Neural progenitor cell (in vitro differentiated cells): ENCODE measurements at regions not wholly inside any gene's neighbourhood (a gene's known extent, or its start where the extent isn't known, plus 50 kb on each side); places are given as distances from the start of the nearest gene placed in this dataset.

Source experiments
- DNase-seq: peaks from one replicate; pipeline ENCODE4 v3.0.0-alpha.2; 2016; ENCODE audit warnings: low spot score
- H2AFZ ChIP-seq: fragments of 200-600 bp; sonication (generic); replicated peaks from 2 replicates; pipeline ENCODE4 v1.6.1; 2016; ENCODE audit warnings: antibody characterized with exemption
- H3F3A ChIP-seq: fragments of 200-600 bp; sonication (generic); 2 replicates; pipeline ENCODE4 v1.6.1; 2016; ENCODE audit warnings: antibody characterized with exemption, low read depth
- H3K27ac ChIP-seq: fragments of 200-600 bp; sonication (generic); 2 replicates; pipeline ENCODE4 v1.5.1; 2016; ENCODE audit warnings: mild to moderate bottlenecking
- H3K27me3 ChIP-seq: fragments of 200-600 bp; sonication (generic); 2 replicates; pipeline ENCODE4 v1.6.1; 2016; ENCODE audit warnings: mild to moderate bottlenecking, moderate library complexity
- H3K36me3 ChIP-seq: fragments of 200-600 bp; sonication (generic); 2 replicates; pipeline ENCODE4 v1.5.1; 2016
- H3K4me1 ChIP-seq: fragments of 200-600 bp; sonication (generic); 2 replicates; pipeline ENCODE4 v1.6.1; 2016; ENCODE audit warnings: mixed run types
- H3K4me2 ChIP-seq: fragments of 200-600 bp; sonication (generic); 2 replicates; pipeline ENCODE4 v1.6.1; 2016
- H3K4me3 ChIP-seq: fragments of 200-600 bp; sonication (generic); 2 replicates; pipeline ENCODE4 v1.5.1; 2016
- H3K79me2 ChIP-seq: fragments of 200-600 bp; sonication (generic); 2 replicates; pipeline ENCODE4 v1.6.1; 2016; ENCODE audit warnings: low read depth
- H3K9ac ChIP-seq: fragments of 200-600 bp; sonication (generic); 2 replicates; pipeline ENCODE4 v1.6.1; 2016
- H3K9me3 ChIP-seq: fragments of 200-600 bp; sonication (generic); 2 replicates; pipeline ENCODE4 v1.5.1; 2016; ENCODE audit warnings: low read depth
- H4K20me1 ChIP-seq: fragments of 200-600 bp; sonication (generic); 2 replicates; pipeline ENCODE4 v1.6.1; 2016; ENCODE audit warnings: low read depth
- H3K27ac Mint-ChIP-seq: 3 replicates; pipeline ENCODE4 v1.8.0; 2021; ENCODE audit warnings: mixed read lengths
- H3K27me3 Mint-ChIP-seq: 2 replicates; pipeline ENCODE4 v1.8.0; 2022; ENCODE audit warnings: low read depth, mild to moderate bottlenecking, inconsistent platforms, moderate library complexity, mixed read lengths; ENCODE audit not compliant: insufficient read depth
- H3K36me3 Mint-ChIP-seq: 3 replicates; pipeline ENCODE4 v1.8.0; 2021; ENCODE audit warnings: mixed read lengths
- H3K4me1 Mint-ChIP-seq: 3 replicates; pipeline ENCODE4 v1.8.0; 2021; ENCODE audit warnings: mixed read lengths
- H3K4me3 Mint-ChIP-seq: 3 replicates; pipeline ENCODE4 v1.8.0; 2021; ENCODE audit warnings: mild to moderate bottlenecking, moderate library complexity, mixed read lengths
- H3K9me3 Mint-ChIP-seq: 3 replicates; pipeline ENCODE4 v1.8.0; 2020; ENCODE audit warnings: mixed read lengths
- CTCF ChIP-seq: fragments of 200-600 bp; sonication (generic); IDR thresholded peaks from 2 replicates; pipeline ENCODE4 v1.5.1; 2017; ENCODE audit warnings: antibody characterized with exemption, mild to moderate bottlenecking
- EZH2 ChIP-seq: fragments of 200-600 bp; sonication (generic); IDR thresholded peaks from 2 replicates; pipeline ENCODE4 v1.6.1; 2017; ENCODE audit warnings: antibody characterized with exemption, mild to moderate bottlenecking, moderate library complexity
- EZH2phosphoT487 ChIP-seq: fragments of 200-600 bp; sonication (generic); IDR thresholded peaks from 2 replicates; pipeline ENCODE4 v1.6.1; 2017; ENCODE audit warnings: antibody characterized with exemption

GRCh38 chr13:58318495-58319167 lies 687.1 kb downstream of the PCDH17 start:
- no peak overlapping the region for H3K4me3 ChIP-seq
- no peaks in the 10 kb centered on the region for H3K79me2 ChIP-seq
- H4K20me1 ChIP-seq = no peaks in the 10 kb centered on the region
- no peak overlapping the region for H3K27ac Mint-ChIP-seq
- no peak overlapping the region for H3K4me2 ChIP-seq
- H2AFZ ChIP-seq = no peak overlapping the region
- no peaks in the 10 kb centered on the region for H3K36me3 Mint-ChIP-seq
- H3K27me3 ChIP-seq = no peaks in the 10 kb centered on the region
- no peaks in the 10 kb centered on the region for H3K27me3 Mint-ChIP-seq
- peaks cover 3% of the 10 kb centered on the region for H3K4me1 Mint-ChIP-seq
- H3K9ac ChIP-seq = no peak overlapping the region
- no peaks in the 10 kb centered on the region for H3F3A ChIP-seq
- no peaks in the 10 kb centered on the region for H3K36me3 ChIP-seq
- H3K4me3 Mint-ChIP-seq = no peak overlapping the region
- no peaks in the 10 kb centered on the region for H3K9me3 ChIP-seq
- H3K4me1 ChIP-seq = no peaks in the 10 kb centered on the region
- H3K27ac ChIP-seq = no peak overlapping the region
- H3K9me3 Mint-ChIP-seq = peaks cover 3% of the 10 kb centered on the region
- TF ChIP-seq EZH2 (no peak), EZH2phosphoT487 (no peak), CTCF (no peak)
- DNase-seq = no peak

DNA sequence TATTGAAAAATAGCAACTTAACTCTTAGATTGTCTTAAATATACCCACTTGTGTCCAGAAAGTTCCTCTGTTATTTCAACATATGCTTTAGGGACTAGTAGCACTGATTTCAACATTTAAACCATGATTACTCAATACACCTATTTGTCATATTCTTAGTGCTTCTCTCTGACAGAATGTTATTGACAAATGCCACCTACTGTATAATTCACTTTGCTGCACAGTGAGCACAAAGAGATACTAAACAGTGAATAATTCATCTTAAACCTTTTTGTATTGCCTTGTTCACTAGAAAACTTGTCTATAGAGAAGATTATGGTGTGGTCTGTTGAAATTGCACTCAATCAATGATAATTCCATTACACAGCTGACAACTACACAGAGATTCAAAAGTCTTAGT lies 692.6 kb downstream of the PCDH17 start:
- H3K4me1 Mint-ChIP-seq = peaks cover 5% of the 10 kb centered on the region
- no peak for DNase-seq
- H3K4me3 Mint-ChIP-seq = no peak overlapping the region
- H3K36me3 ChIP-seq = no peaks in the 10 kb centered on the region
- no peaks in the 10 kb centered on the region for H3K9me3 Mint-ChIP-seq
- H2AFZ ChIP-seq = no peak overlapping the region
- TF ChIP-seq EZH2 (no peak), EZH2phosphoT487 (no peak), CTCF (no peak)
- H3K36me3 Mint-ChIP-seq = no peaks in the 10 kb centered on the region
- no peak overlapping the region for H3K27ac ChIP-seq
- no peak overlapping the region for H3K4me2 ChIP-seq
- no peaks in the 10 kb centered on the region for H3K9me3 ChIP-seq
- H3K27me3 ChIP-seq = no peaks in the 10 kb centered on the region
- H3K4me3 ChIP-seq = no peak overlapping the region
- H3F3A ChIP-seq = no peaks in the 10 kb centered on the region
- no peak overlapping the region for H3K9ac ChIP-seq
- no peaks in the 10 kb centered on the region for H4K20me1 ChIP-seq
- no peaks in the 10 kb centered on the region for H3K27me3 Mint-ChIP-seq
- no peaks in the 10 kb centered on the region for H3K4me1 ChIP-seq
- no peak overlapping the region for H3K27ac Mint-ChIP-seq
- H3K79me2 ChIP-seq = no peaks in the 10 kb centered on the region

DNA sequence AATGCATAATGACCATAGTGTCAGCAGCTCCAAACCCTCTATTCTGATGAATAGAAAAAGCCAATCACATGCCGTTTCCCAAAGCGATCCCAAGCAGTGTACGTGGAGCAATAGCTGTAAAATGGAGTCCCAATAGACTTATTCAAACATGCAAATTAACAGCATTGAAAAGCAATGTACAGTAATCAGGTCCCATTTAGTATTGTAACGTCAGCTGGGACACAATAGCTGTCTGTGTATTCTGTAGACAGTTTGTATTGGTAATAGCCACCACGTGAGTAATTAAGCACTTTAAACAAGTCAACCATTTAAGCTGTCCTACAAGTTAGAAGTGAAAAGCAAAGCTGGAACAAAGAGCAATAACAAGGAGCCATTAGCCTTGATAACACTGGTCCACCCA lies 698.2 kb downstream of the PCDH17 start:
- Histone ChIP-seq H3K4me3 (no peak overlapping the region), H3K27ac (no peak overlapping the region)

More for the DNA sequence above, 698.2 kb downstream of the PCDH17 start:
- Histone ChIP-seq H3K9ac (no peak overlapping the region), H3K4me1 (no peaks in the 10 kb centered on the region), H3F3A (no peaks in the 10 kb centered on the region), H4K20me1 (no peaks in the 10 kb centered on the region), H2AFZ (no peak overlapping the region), H3K36me3 (no peaks in the 10 kb centered on the region), H3K27me3 (no peaks in the 10 kb centered on the region), H3K9me3 (no peaks in the 10 kb centered on the region), H3K4me2 (no peak overlapping the region), H3K79me2 (no peaks in the 10 kb centered on the region)
- H3K4me1 Mint-ChIP-seq = peaks cover 2% of the 10 kb centered on the region
- no peaks in the 10 kb centered on the region for H3K36me3 Mint-ChIP-seq
- no peak overlapping the region for H3K27ac Mint-ChIP-seq
- H3K27me3 Mint-ChIP-seq = no peaks in the 10 kb centered on the region
- TF ChIP-seq EZH2 = no peak
- TF ChIP-seq CTCF = no peak
- no peak for TF ChIP-seq EZH2phosphoT487
- H3K4me3 Mint-ChIP-seq = no peak overlapping the region
- H3K9me3 Mint-ChIP-seq = no peaks in the 10 kb centered on the region
- no peak for DNase-seq
